NT2/D1 (cell line): ENCODE measurements at regions not wholly inside any gene's neighbourhood (a gene's known extent, or its start where the extent isn't known, plus 50 kb on each side); places are given as distances from the start of the nearest gene placed in this dataset.

Source experiments
- DNase-seq: peaks from one replicate; pipeline ENCODE4 v3.0.0-alpha.2; 2011; ENCODE audit warnings: low read depth, low spot score
- H3K27me3 ChIP-seq: 2 replicates; pipeline ENCODE4 v1.6.0; 2011; ENCODE audit warnings: mild to moderate bottlenecking; ENCODE audit not compliant: insufficient read length, insufficient read depth
- H3K36me3 ChIP-seq: 2 replicates; pipeline ENCODE4 v1.6.1; 2011; ENCODE audit warnings: mild to moderate bottlenecking, low read length, mixed read lengths; ENCODE audit not compliant: insufficient read depth, insufficient read length
- H3K4me1 ChIP-seq: 2 replicates; pipeline ENCODE4 v1.5.1; 2011; ENCODE audit not compliant: insufficient read depth, insufficient read length
- H3K4me3 ChIP-seq: 2 replicates; pipeline ENCODE4 v1.5.1; 2011; ENCODE audit warnings: low read depth; ENCODE audit not compliant: insufficient read length
- H3K9ac ChIP-seq: 2 replicates; pipeline ENCODE4 v1.6.0; 2011; ENCODE audit warnings: low read depth; ENCODE audit not compliant: insufficient read length
- H3K9me3 ChIP-seq: 2 replicates; pipeline ENCODE4 v1.5.1; 2011; ENCODE audit warnings: mild to moderate bottlenecking, low read length; ENCODE audit not compliant: insufficient read depth
- SUZ12 ChIP-seq: IDR thresholded peaks from 2 replicates; pipeline ENCODE4 v1.6.1; 2011; ENCODE audit not compliant: insufficient read length, insufficient read depth; ENCODE audit errors: extremely low read depth
- YY1 ChIP-seq: IDR thresholded peaks from 2 replicates; pipeline ENCODE4 v1.6.1; 2011; ENCODE audit not compliant: insufficient read length, insufficient read depth
- ZNF274 ChIP-seq: IDR thresholded peaks from 2 replicates; pipeline ENCODE4 v1.6.1; 2011; ENCODE audit warnings: mild to moderate bottlenecking, low read depth, low read length

- no peak for DNase-seq
- no peak for TF ChIP-seq YY1
- TF ChIP-seq ZNF274: no peak
- no peak for TF ChIP-seq SUZ12
- Histone ChIP-seq H3K27me3 (peaks cover 20% of the 10 kb centered on the region), H3K9ac (no peak overlapping the region), H3K4me1 (peaks cover 8% of the 10 kb centered on the region), H3K9me3 (no peaks in the 10 kb centered on the region), H3K36me3 (no peaks in the 10 kb centered on the region), H3K4me3 (no peak overlapping the region)
Observed at GRCh38 chr15:98417346-98417745, 231.0 kb upstream of the IGF1R start.

DNA sequence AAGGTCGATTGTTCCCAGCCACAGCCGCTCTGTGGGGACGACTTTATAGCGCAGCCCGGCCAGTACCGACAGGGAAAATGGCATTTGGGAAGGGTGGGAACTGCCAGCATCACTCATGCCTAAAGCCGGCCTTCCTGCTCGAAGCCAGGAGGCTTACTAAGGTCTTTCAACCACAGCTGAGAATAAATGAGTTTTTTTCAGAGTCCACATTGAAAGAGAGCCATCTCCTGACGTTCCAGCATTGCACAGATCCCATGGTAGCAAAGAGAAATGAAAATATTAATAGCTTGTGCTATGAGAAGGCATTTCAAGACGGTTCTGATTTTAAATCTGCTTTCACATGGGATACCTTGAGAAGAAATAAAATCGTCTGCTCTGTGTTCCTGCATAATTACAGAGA, 230.2 kb upstream of the IGF1R start:
- TF ChIP-seq ZNF274: no peak
- TF ChIP-seq SUZ12: no peak
- TF ChIP-seq YY1: no peak
- no peak for DNase-seq
- peaks cover 28% of the 10 kb centered on the region for H3K27me3 ChIP-seq
- H3K4me1 ChIP-seq: peaks cover 8% of the 10 kb centered on the region
- no peak overlapping the region for H3K4me3 ChIP-seq
- no peaks in the 10 kb centered on the region for H3K36me3 ChIP-seq
- no peaks in the 10 kb centered on the region for H3K9me3 ChIP-seq
- H3K9ac ChIP-seq: no peak overlapping the region

- Histone ChIP-seq H3K27me3 (peaks cover 39% of the 10 kb centered on the region), H3K4me1 (peaks cover 8% of the 10 kb centered on the region), H3K36me3 (no peaks in the 10 kb centered on the region), H3K9ac (no peak overlapping the region), H3K4me3 (no peak overlapping the region), H3K9me3 (no peaks in the 10 kb centered on the region)
- TF ChIP-seq SUZ12 (no peak), ZNF274 (no peak), YY1 (no peak)
- DNase-seq: no peak
Observed at GRCh38 chr15:98419173-98419780, 229.1 kb upstream of the IGF1R start.

GRCh38 chr15:98420837-98421236, 227.5 kb upstream of the IGF1R start:
- TF ChIP-seq ZNF274: no peak
- TF ChIP-seq YY1: no peak
- TF ChIP-seq SUZ12: no peak
- Histone ChIP-seq H3K9ac (no peak overlapping the region), H3K4me3 (no peak overlapping the region), H3K27me3 (peaks cover 44% of the 10 kb centered on the region), H3K36me3 (no peaks in the 10 kb centered on the region), H3K9me3 (no peaks in the 10 kb centered on the region), H3K4me1 (peaks cover 8% of the 10 kb centered on the region)
- DNase-seq: no peak

DNA sequence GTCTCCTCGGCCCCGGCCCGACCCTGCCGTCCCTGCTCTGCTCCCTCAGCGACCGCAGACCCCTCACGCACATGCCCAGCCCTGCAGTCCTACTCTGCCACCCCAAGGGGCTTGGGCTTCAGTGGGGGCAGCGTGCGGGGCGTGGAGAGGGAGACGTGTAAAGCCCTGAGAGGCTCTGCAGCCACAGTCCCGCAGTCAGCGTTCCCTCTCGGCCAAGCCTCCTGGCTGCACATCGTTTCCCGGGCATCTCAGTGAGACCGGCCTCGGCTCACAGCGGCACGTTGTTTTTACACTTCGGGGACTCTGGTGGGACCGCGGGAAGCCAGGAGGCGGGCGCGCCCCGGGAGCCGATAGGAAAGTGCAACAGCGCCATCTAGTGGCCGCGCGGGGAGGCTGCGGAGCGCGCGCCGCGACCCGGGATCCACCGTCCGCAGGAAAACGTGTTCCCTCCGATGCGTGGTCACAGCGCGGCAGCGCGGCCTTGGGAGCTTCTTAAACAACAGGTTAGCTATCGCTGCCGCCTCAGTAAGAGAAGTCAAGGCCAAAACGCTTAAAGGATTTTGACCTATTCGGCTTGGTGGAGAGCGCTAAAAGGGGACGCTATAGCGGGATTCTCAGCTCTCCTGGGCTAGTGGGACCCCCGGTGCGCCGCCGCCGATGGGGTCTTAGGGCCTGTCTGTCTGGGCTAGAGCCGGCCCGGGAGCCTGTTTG, 226.8 kb upstream of the IGF1R start:
- H3K36me3 ChIP-seq: no peaks in the 10 kb centered on the region
- H3K9ac ChIP-seq: peak overlapping the region; percentile 61
- TF ChIP-seq ZNF274 (no peak), SUZ12 (no peak), YY1 (no peak)
- DNase-seq: no peak
- peaks cover 51% of the 10 kb centered on the region for H3K27me3 ChIP-seq
- peak overlapping the region; percentile 36 for H3K4me3 ChIP-seq
- peaks cover 5% of the 10 kb centered on the region for H3K4me1 ChIP-seq
- no peaks in the 10 kb centered on the region for H3K9me3 ChIP-seq

GRCh38 chr15:98422130-98422478, 226.2 kb upstream of the IGF1R start:
- Histone ChIP-seq H3K36me3 (no peaks in the 10 kb centered on the region), H3K9me3 (no peaks in the 10 kb centered on the region), H3K4me1 (peaks cover 5% of the 10 kb centered on the region), H3K4me3 (peak overlapping the region; percentile 36), H3K27me3 (peaks cover 56% of the 10 kb centered on the region), H3K9ac (peak overlapping the region; percentile 61)
- DNase-seq: no peak
- TF ChIP-seq YY1 (no peak), SUZ12 (peak; percentile 88)

DNA sequence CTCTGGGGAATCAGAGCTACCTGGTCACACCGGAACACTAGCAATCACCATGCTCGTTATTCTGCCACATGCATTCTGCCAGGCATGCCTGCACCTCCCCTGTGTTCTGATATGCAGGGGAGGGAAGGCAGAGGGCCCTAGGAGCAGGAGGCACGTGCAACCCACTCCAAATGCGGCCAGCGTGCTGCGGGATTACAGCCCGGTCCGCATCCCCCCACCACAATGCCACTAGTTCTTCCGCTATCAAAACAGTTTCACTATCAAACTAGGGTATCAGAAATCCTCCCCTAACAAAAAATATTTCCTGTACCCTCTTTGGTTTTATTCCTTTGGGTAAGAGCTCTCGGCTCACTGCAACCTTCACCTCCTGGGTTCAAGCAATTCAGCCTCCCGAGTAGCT, 223.2 kb upstream of the IGF1R start:
- no peak for DNase-seq
- Histone ChIP-seq H3K9ac (no peak overlapping the region), H3K9me3 (peaks cover 10% of the 10 kb centered on the region; the same call in 1 of the 2 replicates), H3K4me1 (peaks cover 5% of the 10 kb centered on the region), H3K27me3 (peaks cover 82% of the 10 kb centered on the region), H3K4me3 (no peak overlapping the region), H3K36me3 (no peaks in the 10 kb centered on the region)
- TF ChIP-seq YY1 (no peak), SUZ12 (no peak), ZNF274 (no peak)
